ENCODE measurements at regions not wholly inside any gene's neighbourhood (a gene's known extent, or its start where the extent isn't known, plus 50 kb on each side); places are given as distances from the start of the nearest gene placed in this dataset.
"Not testable (repeated sequence)": the region's sequence is repeated elsewhere in the genome, so short reads cannot be mapped to it uniquely, and the experiment has no call there.

DNA sequence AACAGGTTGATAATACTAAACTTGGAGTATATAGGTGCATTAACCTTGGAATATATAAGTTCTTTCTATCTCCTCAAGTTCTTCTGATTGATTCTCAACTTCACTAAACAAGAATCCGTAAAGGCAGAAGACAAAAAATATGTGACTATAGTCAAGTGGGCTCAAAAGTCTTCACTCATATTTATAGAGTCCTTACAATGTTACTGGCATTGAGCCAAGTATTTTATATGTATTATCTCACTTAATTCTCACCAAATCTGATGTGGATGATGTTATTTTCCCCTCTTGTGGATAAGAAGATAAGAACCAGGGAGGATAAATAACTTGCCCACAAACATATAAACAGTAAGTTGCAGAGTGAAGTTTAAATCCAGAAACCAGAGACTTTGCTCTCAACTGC is 486.9 kb downstream of the LRRIQ3 start:
- TF ChIP-seq, protein P1, sequence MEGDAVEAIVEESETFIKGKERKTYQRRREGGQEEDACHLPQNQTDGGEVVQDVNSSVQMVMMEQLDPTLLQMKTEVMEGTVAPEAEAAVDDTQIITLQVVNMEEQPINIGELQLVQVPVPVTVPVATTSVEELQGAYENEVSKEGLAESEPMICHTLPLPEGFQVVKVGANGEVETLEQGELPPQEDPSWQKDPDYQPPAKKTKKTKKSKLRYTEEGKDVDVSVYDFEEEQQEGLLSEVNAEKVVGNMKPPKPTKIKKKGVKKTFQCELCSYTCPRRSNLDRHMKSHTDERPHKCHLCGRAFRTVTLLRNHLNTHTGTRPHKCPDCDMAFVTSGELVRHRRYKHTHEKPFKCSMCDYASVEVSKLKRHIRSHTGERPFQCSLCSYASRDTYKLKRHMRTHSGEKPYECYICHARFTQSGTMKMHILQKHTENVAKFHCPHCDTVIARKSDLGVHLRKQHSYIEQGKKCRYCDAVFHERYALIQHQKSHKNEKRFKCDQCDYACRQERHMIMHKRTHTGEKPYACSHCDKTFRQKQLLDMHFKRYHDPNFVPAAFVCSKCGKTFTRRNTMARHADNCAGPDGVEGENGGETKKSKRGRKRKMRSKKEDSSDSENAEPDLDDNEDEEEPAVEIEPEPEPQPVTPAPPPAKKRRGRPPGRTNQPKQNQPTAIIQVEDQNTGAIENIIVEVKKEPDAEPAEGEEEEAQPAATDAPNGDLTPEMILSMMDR (IDR thresholded peaks at IDR 0.05; ENCODE audit: low read depth, low read length, missing control alignments) = no peak
- no peak for DNase-seq (ENCODE audit: low read depth)

GRCh38 chr1:73701826-73702225 is 496.1 kb downstream of the LRRIQ3 start:
- TF ChIP-seq, protein P1 (IDR thresholded peaks at IDR 0.05; ENCODE audit: low read depth, low read length, missing control alignments) = no peak
- no peak for DNase-seq (ENCODE audit: low read depth)
- H3K4me3 ChIP-seq (ENCODE audit: low read depth, low read length) = no peak overlapping the region

More for the DNA sequence above, 486.9 kb downstream of the LRRIQ3 start:
- no peak overlapping the region for H3K4me3 ChIP-seq (ENCODE audit: low read depth, low read length)

DNA sequence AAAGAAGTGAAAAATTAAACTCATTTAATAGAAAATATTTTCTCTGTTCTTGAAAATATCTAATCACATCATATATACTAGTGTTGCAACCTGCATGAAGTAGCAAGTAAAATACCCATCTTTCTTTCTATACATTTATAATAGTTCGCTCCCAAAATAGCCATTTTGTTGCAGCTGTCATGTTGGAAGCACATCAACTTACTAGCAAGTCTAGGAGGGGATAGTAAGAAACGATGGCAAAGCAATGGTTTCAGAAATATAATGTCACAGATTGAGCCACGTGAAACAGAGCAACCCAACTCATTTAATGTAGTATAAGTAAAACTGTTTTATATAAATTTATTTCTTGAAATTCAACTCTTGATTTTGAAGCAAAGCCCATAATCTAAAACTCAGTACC is 521.8 kb downstream of the LRRIQ3 start:
- TF ChIP-seq, protein P1 (IDR thresholded peaks at IDR 0.05; ENCODE audit: low read depth, low read length, missing control alignments) = no peak
- DNase-seq (ENCODE audit: low read depth) = no peak
- no peak overlapping the region for H3K4me3 ChIP-seq (ENCODE audit: low read depth, low read length)

- no peak for DNase-seq (ENCODE audit: low read depth)
- TF ChIP-seq, protein P1 (IDR thresholded peaks at IDR 0.05; ENCODE audit: low read depth, low read length, missing control alignments) = peak; percentile 40
- no peak overlapping the region for H3K4me3 ChIP-seq (ENCODE audit: low read depth, low read length)
Measured at GRCh38 chr1:73674945-73675561, 522.9 kb downstream of the LRRIQ3 start.

DNA sequence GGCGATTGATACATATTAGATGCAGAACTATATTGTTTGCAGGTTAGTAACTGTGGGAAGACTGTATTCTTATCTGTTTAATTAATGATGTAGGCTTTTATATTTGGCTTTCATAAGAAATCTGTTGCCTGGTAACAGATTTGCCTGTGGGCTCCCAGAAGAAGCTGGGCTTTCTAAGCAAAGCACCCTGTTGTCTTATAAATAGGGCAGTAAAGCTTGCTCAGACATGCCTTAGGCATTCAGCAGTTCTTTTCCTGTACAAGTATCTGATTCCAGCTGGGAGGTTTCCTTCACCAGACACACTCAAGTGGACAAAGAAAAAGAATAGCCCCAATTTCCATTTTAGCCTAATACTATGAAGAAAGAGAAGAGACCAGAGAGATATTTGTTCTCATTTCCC is 524.0 kb downstream of the LRRIQ3 start:
- TF ChIP-seq, protein P1 (IDR thresholded peaks at IDR 0.05; ENCODE audit: low read depth, low read length, missing control alignments) = no peak
- no peak for DNase-seq (ENCODE audit: low read depth)

GRCh38 chr1:73671530-73671929 is 526.4 kb downstream of the LRRIQ3 start:
- no peak overlapping the region for H3K4me3 ChIP-seq (ENCODE audit: low read depth, low read length)
- DNase-seq (ENCODE audit: low read depth) = no peak
- TF ChIP-seq, protein P1 (IDR thresholded peaks at IDR 0.05; ENCODE audit: low read depth, low read length, missing control alignments) = no peak

More for the DNA sequence above, 524.0 kb downstream of the LRRIQ3 start:
- no peak overlapping the region for H3K4me3 ChIP-seq (ENCODE audit: low read depth, low read length)

DNA sequence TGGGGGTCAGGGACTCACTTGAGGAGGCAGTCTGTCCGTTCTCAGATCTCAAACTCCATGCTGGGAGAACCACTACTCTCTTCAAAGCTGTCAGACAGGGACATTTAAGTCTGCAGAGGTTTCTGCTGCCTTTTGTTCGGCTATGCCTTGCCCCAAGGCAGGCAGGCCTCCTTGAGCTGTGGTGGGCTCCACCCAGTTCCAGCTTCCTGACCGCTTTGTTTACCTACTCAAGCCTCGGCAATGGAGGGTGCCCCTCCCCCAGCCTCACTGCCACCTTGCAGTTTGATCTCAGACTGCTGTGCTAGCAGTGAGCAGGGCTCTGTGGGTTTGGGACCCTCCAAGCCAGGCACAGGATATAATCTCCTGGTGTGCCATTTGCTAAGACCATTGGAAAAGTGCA is 530.0 kb downstream of the LRRIQ3 start:
- not testable (repeated sequence) for H3K4me3 ChIP-seq (ENCODE audit: low read depth, low read length); DNase-seq (ENCODE audit: low read depth)

All from GM12864 (cell line).